Bone marrow (tissue), 2 donors: ENCODE measurements at regions not wholly inside any gene's neighbourhood (a gene's known extent, or its start where the extent isn't known, plus 50 kb on each side); places are given as distances from the start of the nearest gene placed in this dataset.
A peak's percentile ranks its signal among the peaks of the same experiment; 100 is the strongest.
"Not testable (repeated sequence)": the region's sequence is repeated elsewhere in the genome, so short reads cannot be mapped to it uniquely, and the experiment has no call there.

Experiments used
- DNase-seq, 2 donors: peaks; one replicate each; lab custom pipeline; 2025; lab: John Stamatoyannopoulos, UW

DNA sequence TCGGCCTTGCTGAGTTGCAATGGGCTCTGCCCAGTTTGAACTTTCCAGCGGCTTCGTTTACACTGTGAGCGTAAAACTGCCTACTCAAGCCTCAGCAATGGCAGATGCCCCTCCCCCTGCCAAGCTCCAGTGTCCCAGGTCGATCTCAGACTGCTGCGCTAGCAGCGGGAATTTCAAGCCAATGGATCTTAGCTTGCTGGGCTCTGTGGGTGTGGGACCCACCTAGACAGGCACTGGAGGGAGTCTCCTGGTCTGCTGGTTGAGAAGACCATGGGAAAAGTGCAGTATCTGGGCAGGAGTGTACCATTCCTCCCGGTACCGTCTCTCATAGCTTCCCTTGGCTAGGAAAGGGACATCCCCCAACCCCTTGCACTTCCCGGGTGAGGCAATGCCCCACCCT is 88.2 kb downstream of the KLHL28 start:
- DNase-seq, result no peak

DNA sequence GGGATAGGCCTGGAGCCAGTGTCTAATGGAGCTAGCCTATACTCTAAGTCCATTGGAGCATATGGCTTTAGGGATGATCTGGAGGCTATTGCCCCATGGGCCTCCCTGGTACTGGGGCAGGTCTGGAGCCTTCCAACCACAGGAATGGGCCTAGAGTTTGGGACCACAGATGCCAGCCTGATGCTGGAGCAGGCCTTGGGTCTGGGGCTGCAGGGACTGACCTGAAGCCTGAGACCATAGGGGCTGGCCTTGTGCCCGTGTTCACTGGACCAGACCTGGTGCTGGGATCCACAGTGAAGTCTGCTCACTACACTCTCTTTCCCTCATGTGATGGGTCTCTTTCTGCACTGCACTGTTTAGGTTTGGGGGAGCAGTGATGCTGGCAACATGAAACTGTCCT is 95.0 kb downstream of the KLHL28 start:
- no peak for DNase-seq

DNA sequence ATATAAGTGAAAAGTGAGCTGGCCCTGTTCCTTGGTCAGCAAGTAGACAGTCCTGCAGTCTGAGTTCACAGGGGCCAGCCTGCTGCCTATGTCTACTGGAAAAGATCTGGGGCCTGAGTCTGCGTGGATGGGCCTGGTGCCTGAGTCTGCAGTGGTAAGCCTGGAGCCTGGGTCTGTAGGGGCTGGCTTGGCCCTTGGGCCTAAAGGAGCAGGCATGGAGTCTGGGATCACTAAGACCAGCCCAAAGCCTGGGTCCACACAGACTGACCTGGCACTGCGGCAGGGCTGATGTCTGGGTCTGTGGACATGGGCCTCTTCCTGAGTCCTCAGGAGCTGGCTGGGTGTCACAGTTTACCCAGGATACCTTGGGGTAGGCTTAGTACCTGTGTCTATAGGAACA is 95.4 kb downstream of the KLHL28 start:
- no peak for DNase-seq

DNA sequence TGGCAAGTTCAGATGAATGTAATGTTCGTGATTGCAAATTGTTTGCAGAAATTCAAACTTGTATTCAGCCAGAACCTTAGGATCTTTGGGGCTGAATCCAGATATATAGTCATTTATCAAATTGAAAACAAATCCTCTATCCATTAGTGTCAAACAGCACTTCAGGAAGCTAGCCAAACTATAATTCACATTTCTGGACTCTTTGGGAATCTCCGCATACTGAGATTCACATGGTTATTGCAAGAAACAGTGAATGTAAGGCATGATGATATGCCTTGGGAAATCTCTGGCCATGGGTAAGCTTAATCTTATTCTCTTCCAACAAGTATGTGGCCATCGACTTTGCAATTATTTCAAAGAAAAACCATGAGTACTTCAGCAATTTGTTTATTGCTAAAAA is 98.5 kb downstream of the KLHL28 start:
- no peak for DNase-seq

DNA sequence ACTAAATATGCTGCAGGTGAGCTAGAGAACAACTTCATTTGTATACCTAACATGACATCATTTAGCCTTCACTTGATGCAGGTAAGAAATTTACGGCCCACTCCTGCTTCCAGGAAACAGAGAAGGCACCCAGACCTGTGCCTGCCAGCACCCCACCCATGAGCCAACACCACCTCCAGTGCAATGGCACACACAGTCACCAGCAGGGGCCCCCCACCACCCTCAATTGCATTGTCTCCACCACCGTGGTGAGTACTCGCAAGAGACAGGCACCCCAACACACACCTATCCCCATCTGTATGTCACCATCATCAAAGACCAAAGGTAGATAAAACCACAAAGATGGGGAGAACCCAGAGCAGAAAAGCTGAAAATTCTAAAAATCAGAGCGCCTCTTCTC is 107.6 kb downstream of the KLHL28 start:
- DNase-seq, result no peak

DNA sequence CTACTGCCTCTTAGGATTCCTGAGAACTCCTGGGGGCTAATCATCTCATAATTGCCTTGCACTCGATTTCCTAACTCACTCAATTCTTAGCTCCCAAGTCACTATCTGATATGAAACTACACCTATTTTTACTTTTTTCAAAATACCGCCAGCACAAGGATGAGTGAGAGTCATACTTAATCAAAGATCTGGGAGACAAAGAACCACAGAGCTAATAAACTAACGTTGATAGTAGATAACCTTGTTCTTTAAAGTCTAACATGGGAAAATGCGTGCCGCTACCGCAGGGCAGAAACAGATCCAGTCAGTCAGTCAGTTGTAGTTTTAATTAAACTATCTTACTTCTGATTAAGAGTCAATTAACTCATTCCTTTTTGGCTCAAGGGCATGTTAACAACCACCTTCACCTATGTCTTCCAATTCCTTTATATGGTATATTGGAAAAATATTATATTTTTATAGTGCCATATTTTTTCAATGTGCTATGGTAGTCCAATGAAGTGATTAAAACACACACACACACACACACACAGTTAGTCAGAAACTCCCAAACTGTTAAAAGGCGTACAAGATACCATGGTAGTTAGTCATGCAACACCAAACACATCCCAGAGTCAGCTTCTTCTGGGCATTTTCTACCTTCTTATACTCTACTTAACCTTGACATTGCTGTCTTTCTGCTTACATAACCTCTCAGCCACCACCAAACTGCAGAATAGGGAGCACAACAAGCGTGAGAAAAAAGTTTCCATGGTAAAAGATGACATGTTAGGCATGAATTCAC is 114.0 kb downstream of the KLHL28 start:
- no peak for DNase-seq

DNA sequence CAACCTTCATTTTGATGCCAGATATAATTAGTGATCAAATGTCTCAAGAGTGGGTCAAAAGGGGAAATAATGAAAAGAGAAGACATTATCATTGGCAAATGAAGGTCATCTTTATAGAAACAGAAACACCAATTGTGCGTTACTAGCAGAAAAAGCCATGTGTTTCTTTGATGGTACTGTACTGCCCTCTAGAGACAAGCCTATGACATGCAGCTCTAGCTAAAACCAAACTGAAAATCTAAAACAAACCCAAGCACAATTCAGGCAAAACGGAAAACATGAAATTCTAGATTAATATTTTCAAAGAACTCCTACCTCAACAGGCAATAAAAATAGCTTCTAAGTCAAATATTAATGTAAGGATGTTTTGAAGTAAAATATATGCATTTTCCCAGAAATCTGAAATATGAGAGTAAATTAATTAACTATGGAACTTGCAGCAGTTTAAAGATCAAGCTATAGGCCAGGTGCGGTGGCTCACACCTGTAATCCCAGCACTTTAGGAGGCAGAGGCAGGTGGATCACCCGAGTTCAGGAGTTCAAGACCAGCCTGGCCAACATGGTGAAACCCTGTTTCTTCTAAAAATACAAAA is 115.4 kb downstream of the KLHL28 start:
- peak in 1 of 2 donors; percentile 17 for DNase-seq

DNA sequence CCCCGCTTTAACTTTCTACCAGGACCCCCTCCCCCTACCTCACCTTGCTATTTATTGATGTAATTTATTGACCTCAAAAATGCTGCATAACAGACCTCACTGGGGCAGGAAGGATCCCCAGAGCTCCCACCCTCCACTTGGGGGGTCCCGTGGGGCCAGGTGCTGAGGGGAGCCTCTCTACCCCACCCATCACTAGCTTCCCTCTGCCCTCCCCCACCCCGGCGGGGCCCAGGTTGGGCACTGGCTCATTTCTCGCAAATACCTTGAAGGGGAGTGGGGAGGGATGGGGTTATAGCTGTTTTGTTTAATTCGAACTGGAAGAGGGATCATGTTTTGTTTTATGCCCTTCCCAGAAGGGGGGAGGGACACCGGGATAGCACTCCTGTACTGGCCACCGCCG is 125.8 kb downstream of the KLHL28 start:
- DNase-seq, result not testable (repeated sequence)

DNA sequence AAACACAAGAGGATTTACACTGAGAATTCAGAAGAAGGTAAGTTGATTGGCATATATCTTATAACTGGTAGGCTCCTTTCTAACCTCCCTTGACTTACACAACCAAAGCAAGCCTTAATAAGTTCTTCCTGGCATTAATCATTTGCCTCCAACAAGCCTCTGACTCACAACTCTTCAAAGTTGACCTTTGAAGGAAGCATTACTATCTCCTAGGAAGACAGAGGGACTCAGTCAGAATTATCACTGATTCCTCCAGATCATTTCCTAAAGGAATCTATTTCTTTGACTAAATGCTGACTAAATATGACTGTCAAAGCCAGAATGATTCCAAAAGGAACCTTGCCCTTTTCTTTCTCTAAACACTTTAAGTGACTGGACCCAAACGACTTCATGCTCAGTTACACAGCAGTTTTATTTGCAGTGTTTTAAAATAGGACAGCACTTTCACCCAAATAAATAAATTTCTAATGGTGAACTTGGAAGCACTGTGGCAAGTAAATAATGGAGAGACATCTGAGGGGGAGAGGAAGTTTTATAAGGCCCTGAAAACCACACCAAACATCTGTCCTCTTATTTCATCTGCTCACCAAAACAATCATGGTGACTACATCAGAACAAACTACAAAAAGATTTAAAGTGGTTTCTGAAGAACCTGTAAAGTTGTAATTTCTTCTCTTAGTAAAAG is 128.2 kb downstream of the KLHL28 start:
- DNase-seq, result no peak

DNA sequence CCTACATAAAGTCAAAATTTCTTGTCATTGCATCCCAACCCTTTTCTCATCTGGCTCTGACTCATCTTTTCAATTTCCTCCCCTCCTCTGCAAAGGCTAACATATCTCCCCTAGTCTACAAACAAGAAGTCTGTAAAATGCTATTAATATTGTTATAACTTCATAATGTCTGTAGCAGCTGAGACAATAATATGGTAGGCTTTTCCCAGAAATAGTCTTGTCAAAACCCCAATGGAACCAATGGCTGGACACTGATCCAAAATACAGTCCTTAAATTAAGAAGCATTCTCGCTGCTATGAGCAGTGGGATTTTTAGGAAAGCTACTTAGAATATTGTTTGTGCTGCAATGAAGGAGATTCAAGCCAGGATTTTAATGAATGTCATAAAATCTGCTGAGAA is 131.4 kb downstream of the KLHL28 start:
- DNase-seq, result no peak

DNA sequence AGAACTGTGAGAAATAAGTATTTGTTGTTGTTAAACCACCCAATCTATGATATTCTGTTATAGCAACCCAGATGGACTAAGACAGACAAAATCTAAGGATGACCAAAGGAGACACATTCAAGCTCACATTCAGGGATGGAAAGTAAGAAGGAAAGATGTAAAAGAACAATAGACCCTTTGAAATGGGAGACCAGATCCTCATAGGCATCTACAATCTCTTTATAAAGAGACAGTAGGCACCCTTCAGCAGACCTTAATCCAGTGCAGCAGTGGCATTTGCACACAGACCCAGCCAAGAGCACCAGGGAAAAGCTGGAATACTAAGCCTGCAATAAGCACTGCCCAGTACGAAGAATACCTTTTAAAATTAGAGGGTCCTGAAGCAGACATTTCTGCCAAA is 132.7 kb downstream of the KLHL28 start:
- no peak for DNase-seq

DNA sequence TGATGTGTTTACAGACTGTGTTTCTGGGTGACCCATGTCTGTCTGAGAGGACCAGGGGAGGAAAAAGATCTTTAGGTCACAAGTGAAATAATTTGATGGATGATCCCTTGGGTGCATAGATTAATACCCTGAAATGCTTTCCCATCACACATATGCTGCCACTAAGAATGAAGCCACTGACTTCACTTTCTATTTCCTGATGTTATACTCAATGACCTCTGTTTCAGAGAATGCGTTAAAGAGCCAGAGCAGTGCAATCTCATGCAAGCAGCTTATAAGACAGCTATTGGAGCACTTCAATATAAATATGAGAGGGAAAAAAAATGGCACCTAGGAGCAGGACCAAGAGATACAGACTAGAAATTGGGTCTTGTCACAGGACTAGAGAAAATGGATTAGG is 133.7 kb downstream of the KLHL28 start:
- no peak for DNase-seq

DNA sequence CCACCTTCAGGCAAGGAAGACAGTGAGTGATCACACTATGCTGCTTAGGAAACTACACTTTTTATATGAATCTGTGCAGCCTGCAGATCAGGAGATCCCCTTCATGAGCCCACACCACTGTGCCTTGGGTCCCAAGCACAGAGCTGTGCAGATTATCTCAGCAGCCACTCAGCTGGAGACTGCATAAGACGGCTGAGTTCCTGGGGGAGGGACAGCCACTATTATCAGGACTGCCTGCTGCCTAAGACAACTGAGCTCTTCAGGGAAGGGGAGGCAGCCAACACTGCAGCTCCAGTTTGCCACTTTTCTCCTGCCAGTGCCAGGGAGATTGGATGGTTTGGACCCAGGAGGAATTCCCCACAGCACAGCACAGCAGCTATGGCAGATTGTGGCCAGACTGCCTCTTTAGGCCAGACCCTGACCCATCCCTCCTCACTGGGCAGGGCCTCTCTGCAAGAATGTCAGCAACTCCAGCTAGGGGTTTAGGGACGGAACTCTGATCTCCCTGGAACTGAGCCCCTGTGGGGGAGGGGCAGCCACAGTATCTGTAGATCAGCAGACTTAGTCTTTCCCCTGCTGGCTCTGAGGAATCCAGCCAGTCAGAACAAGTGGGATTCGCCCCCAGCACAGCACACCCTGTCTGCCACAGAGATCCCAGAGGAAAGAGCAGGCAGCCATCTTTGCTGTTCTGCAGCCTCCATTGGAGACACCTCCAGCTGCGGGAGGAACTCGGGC is 141.3 kb downstream of the KLHL28 start:
- DNase-seq, result no peak

DNA sequence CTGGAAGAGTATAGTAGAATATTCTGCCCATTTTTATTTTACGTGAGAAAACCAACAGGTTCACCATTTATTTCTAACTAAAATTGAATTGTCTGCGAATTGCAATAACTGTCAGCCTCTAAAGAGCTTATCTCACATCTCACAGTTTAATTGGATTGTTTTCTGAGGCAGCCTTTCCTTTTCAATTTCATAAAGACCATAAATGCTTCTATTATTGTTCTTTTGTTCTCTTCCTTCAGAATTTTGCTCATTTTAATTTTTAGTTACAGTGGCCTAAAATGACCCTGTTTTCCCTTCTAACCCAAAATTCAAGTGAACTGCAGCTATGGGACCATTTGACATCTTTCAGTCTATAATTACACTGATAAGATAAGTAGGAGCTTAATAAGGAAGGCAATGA is 147.6 kb downstream of the KLHL28 start:
- DNase-seq, result no peak

DNA sequence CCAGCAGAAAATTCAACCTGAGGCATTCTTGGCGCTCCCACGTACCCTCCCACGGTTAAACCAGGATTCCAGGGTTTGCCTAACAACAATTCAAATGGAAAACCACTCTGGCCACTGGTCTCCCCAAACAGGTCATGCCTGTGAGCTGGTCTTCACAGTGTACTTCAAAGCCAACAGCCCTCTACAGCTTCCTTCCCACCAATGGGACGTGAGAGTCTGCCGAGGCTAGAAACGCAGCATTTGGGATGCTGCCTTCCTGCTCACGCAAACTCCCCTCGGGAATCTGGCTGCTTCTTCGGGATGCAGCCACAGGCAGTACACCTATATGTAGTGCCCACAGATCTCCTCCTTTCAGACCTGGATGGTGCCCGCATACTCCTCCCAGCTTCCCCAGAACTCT is 149.1 kb downstream of the KLHL28 start:
- DNase-seq, result no peak

DNA sequence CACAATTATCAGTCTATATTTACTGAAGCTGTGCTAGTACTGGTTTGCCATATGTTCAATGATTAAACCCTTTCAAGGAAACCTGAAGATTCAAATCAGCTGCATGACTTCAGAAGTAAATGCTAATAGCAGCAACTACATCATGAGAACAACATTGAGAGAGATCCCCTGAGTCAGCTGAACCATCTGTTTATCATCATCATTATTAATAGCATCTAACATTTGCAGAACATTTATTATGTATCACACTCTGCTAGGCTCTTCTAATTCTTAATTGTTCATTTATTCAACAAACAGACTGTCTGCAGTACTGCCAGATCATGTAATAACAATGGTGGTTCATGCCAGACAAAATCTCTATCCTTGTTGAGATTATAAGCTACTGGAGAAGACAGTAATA is 157.4 kb downstream of the KLHL28 start:
- DNase-seq, result no peak

DNA sequence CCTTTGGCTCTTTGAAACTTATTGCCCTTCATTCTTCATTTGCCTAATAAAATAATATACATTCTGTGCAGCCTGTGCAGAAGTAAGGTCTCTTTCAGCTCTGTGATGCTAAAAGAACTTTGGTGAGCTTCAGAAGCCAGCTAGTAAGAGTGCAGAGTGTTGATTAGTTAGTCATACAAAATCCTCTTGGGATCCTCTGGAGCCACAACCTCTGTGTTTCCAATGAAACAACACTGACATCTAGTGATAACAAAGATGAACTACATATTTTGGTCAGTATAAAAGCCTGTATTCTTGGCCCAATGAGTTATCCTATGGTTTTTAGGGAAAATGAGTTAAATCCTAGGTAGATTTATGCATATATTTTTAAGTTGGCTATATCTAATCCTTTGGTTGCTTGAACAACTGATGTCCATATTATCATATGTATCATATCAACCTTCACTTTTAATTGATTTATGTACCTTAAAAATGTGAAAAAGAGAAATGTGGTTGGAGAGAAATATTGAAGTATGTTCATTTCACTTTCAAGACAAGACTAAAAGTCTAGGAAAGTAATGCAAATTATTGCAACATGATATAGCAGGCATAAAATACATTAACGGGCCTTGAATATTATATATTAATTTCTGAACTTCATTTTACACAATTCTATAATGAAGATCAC is 158.4 kb downstream of the KLHL28 start:
- DNase-seq, result peak in 1 of 2 donors; percentile 8

DNA sequence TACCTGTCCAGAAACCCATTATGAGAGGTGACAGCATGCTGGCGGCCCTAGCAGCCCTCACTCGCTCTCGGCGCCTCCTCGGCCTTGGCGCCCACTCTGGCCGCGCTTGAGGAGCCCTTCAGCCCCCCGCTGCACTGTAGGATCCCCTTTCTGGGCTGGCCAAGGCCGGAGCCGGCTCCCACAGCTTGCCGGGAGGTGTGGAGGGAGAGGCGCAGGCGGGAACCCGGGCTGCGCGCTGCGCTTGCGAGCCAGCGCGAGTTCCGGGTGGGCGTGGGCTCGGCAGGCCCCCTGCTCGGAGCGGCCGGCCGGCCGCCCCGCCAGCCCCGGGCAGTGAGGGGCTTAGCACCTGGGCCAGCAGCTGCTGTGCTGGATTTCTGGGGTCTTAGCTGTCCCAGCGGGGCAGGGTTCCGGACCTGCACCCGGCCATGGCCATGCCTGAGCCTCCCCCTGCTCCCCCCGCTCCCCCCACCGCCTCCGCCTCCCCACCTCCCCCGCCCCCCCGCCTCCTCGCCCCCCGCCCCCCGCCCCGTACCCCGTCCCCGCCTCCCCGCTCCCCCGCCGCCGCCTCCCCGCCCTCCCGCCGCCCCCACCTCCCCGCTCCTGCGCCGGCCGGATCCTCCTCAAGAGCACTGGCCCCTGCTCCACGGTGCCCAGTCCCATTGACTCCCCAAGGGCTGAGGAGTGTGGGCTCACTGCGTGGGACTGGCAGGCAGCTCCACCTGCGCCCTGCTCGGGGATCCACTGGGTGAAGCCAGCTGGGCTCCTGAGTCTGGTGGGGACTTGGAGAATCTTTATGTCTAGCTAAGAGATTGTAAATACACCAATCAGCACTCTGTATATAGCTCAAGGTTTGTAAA is 163.1 kb downstream of the KLHL28 start:
- DNase-seq, result no peak

DNA sequence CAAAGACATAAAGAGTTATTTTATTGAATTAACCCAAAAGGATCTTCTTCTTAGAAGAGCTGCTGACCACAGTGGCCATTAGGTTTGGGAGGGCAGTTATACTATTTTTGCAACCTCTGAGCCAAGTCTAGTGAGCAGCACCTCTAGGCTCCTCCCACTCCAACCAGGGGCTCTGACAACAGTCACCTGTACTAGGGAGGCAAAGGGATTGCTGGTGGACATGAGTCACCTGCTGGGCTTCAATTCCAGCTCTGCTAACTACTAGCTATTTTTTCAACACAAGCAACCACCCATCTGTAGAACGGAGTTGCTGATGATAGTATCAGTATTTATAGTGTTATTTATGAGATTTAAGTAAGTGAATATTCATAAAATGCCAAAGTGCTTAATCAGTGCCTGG is 166.0 kb downstream of the KLHL28 start:
- no peak for DNase-seq

DNA sequence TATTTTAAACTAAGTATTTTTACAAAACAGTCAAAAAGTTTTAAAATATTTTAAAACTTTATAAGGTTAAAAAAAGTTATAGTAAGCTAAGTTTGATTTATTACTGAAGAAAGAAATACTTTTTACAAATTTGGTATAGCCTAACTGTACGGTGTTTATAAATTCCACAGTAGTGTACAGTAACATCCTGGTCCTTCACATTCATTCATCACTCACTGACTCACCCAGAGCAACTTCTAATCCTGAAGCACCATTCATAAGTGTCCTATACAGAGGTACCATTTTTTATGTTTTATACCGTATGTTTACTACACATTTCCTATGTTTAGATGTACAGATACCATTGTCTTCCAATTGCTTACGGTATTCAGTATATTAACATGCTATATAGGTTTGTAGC is 170.0 kb downstream of the KLHL28 start:
- no peak for DNase-seq

DNA sequence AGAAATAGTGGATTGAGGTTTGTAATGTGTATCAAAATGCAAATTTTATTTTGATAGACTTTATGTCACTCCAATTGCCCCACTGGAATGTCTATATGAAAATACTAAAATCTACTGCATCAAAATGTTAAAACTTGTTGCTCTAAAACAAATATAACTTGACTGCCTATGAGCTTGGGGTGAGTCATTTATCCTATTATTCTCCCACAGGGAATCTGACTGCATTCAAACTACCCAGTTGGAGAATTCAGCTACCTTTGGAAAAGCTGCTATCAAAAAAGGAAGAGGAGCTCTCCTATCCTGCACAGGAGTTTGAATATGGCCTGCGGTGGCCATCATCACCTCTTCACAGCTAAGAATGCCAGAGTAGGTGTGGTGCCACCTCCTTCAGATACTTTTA is 173.1 kb downstream of the KLHL28 start:
- no peak for DNase-seq
